Activated T-helper 1 cell treated with anti-CD3 and anti-CD28 coated beads, Interleukin-12 subunit alpha, Interleukin-12 subunit beta, Interleukin-2, Interleukin-4 antibody, amounts not matched to agents 30 ng/mL and 10 ng/mL and 1 ng/mL, durations not matched to agents 14 hours and 24 hours and 36 hours (primary cell): ENCODE measurements at regions not wholly inside any gene's neighbourhood (a gene's known extent, or its start where the extent isn't known, plus 50 kb on each side); places are given as distances from the start of the nearest gene placed in this dataset.
"Not testable (repeated sequence)": the region's sequence is repeated elsewhere in the genome, so short reads cannot be mapped to it uniquely, and the experiment has no call there.

Experiments
- DNase-seq: peaks from one replicate; pipeline ENCODE4 v3.0.0; 2021; ENCODE audit warnings: low spot score
- H3K27ac Mint-ChIP-seq: one replicate; pipeline ENCODE4 v1.8.0; 2021; ENCODE audit warnings: mild to moderate bottlenecking, mixed read lengths
- H3K27me3 Mint-ChIP-seq: one replicate; pipeline ENCODE4 v1.8.0; 2022; ENCODE audit warnings: mild to moderate bottlenecking, moderate library complexity, mixed read lengths; ENCODE audit not compliant: insufficient read depth
- H3K36me3 Mint-ChIP-seq: one replicate; pipeline ENCODE4 v1.8.0; 2021; ENCODE audit warnings: low read depth, mixed read lengths
- H3K4me1 Mint-ChIP-seq: one replicate; pipeline ENCODE4 v1.8.0; 2021; ENCODE audit warnings: low read depth, mixed read lengths
- H3K4me3 Mint-ChIP-seq: one replicate; pipeline ENCODE4 v1.8.0; 2021; ENCODE audit warnings: mild to moderate bottlenecking, moderate library complexity, mixed read lengths
- H3K9me3 Mint-ChIP-seq: one replicate; pipeline ENCODE4 v1.8.0; 2021; ENCODE audit warnings: mixed read lengths
- intact Hi-C: fragments of 100-400 bp; cut with micrococcal nuclease; formaldehyde crosslinking; loops from one replicate; pipeline ENCODE4 v1.15.1; 2024

DNA sequence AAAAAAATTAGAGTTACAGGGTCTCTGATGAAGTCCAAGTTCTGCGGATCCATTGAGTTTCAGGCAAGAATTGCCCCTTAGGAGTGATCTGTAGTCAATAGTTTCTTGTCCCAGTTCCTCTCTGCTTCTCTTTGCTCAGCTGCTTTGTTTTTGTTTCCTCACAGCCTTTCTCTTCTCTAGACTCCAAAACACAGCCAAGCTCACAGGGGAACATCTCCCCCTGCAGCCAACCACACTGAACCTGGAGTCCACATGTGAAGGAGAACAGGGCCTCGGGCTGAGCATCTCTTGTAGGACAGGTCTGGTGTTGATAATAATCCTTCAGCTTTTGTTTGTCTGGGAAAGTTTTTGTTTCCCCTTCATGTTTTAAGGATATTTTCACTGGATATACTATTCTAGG, 202.6 kb upstream of the ATP10A start:
- Mint-ChIP-seq H3K27me3 (peaks cover 8% of the 10 kb centered on the region), H3K4me3 (no peak overlapping the region), H3K9me3 (no peaks in the 10 kb centered on the region), H3K4me1 (no peaks in the 10 kb centered on the region), H3K27ac (no peak overlapping the region), H3K36me3 (no peaks in the 10 kb centered on the region)
- DNase-seq, result no peak
- intact Hi-C loops, result no loop called here

- Mint-ChIP-seq H3K27me3 (peaks cover 2% of the 10 kb centered on the region), H3K9me3 (peaks cover 6% of the 10 kb centered on the region), H3K27ac (no peak overlapping the region), H3K4me1 (no peaks in the 10 kb centered on the region), H3K36me3 (no peaks in the 10 kb centered on the region), H3K4me3 (no peak overlapping the region)
- intact Hi-C loops, result no loop called here
- no peak for DNase-seq
These were observed 198.1 kb upstream of the ATP10A start for GRCh38 chr15:26061248-26061647.

DNA sequence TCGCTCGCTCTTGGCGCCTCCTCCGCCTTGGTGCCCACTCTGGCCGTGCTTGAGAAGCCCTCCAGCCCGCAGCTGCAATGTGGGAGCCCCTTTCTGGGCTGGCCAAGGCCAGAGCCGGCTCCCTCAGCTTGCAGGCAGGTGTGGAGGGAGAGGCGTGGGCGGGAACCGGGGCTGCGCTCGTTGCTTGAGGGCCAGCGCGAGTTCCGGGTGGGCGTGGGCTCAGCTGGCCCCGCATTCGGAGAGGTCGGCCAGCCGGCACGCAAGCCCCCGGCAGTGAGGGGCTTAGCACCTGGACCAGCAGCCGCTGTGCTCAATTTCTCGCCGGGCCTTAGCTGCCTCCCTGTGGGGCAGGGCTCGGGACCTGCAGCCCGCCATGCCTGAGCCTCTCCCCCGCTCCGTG, 193.6 kb upstream of the ATP10A start:
- H3K27me3 Mint-ChIP-seq, H3K36me3 Mint-ChIP-seq, DNase-seq, H3K9me3 Mint-ChIP-seq, intact Hi-C loops, H3K27ac Mint-ChIP-seq, H3K4me1 Mint-ChIP-seq, H3K4me3 Mint-ChIP-seq: not testable (repeated sequence)

- intact Hi-C loops, result no loop called here
- no peak overlapping the region for H3K4me3 Mint-ChIP-seq
- no peaks in the 10 kb centered on the region for H3K9me3 Mint-ChIP-seq
- no peak overlapping the region for H3K27ac Mint-ChIP-seq
- no peaks in the 10 kb centered on the region for H3K36me3 Mint-ChIP-seq
- peaks cover 4% of the 10 kb centered on the region for H3K27me3 Mint-ChIP-seq
- H3K4me1 Mint-ChIP-seq, result no peaks in the 10 kb centered on the region
- DNase-seq, result no peak
These were observed 188.9 kb upstream of the ATP10A start for GRCh38 chr15:26051761-26052675.

- Mint-ChIP-seq H3K4me3 (no peak overlapping the region), H3K36me3 (no peaks in the 10 kb centered on the region), H3K27me3 (peaks cover 4% of the 10 kb centered on the region)
These were observed 187.9 kb upstream of the ATP10A start for GRCh38 chr15:26050984-26051383.

DNA sequence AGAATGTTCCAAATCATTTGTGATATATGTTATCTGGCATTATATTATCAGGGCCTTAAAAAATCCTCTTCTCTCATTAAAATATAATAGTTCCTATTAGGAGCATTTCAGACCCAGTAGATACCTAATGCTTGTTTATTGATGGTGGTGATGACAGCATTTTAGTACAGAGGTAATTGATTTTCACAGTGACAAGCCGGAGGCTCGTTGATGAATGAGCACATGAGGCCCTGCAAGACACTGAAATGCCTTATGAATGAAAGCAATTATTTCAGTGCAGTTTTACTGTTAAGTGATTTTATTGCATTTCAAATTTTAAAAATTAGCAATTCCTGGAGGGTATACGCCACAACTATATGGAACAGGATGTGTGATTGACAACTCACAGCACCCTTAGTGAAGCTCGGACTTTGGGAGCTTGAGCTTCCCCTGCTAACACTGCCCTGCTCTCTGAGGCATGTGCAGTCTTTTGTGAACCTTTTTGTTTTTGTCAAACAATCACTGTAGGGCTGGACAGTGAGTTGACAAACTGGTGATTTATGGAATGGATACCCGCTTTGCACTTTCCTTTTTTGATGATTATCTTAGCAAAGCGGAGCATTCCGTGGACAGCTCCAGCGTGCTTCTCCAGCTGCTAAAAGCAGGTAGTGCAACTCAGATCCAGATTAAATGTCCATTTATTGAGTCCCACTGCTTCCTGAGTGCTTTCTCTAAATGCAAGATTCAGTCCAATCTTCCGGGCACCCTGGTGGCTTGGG, 187.0 kb upstream of the ATP10A start:
- intact Hi-C loops, result no loop called here
- Mint-ChIP-seq H3K4me1 (no peaks in the 10 kb centered on the region), H3K27ac (no peak overlapping the region), H3K9me3 (no peaks in the 10 kb centered on the region), H3K36me3 (no peaks in the 10 kb centered on the region), H3K4me3 (no peak overlapping the region), H3K27me3 (peaks cover 4% of the 10 kb centered on the region)
- no peak for DNase-seq

More at GRCh38 chr15:26050984-26051383, 187.9 kb upstream of the ATP10A start:
- Mint-ChIP-seq H3K27ac (no peak overlapping the region), H3K9me3 (no peaks in the 10 kb centered on the region), H3K4me1 (no peaks in the 10 kb centered on the region)
- intact Hi-C loops, result no loop called here
- no peak for DNase-seq

GRCh38 chr15:26048669-26049068, 185.5 kb upstream of the ATP10A start:
- Mint-ChIP-seq H3K4me1 (no peaks in the 10 kb centered on the region), H3K36me3 (no peaks in the 10 kb centered on the region), H3K9me3 (no peaks in the 10 kb centered on the region), H3K4me3 (no peak overlapping the region), H3K27me3 (peaks cover 4% of the 10 kb centered on the region), H3K27ac (no peak overlapping the region)
- intact Hi-C loops, result no loop called here
- no peak for DNase-seq

- H3K36me3 Mint-ChIP-seq, result no peaks in the 10 kb centered on the region
- intact Hi-C loops, result no loop called here
- peaks cover 2% of the 10 kb centered on the region for H3K27me3 Mint-ChIP-seq
- no peak overlapping the region for H3K4me3 Mint-ChIP-seq
- no peak overlapping the region for H3K27ac Mint-ChIP-seq
- H3K4me1 Mint-ChIP-seq, result no peaks in the 10 kb centered on the region
- no peaks in the 10 kb centered on the region for H3K9me3 Mint-ChIP-seq
- DNase-seq, result no peak
These were observed 182.4 kb upstream of the ATP10A start for GRCh38 chr15:26045516-26045915.

GRCh38 chr15:26043018-26043417, 179.9 kb upstream of the ATP10A start:
- H3K4me1 Mint-ChIP-seq, result no peaks in the 10 kb centered on the region
- no peaks in the 10 kb centered on the region for H3K9me3 Mint-ChIP-seq
- peaks cover 2% of the 10 kb centered on the region for H3K27me3 Mint-ChIP-seq
- H3K4me3 Mint-ChIP-seq, result no peak overlapping the region
- H3K27ac Mint-ChIP-seq, result no peak overlapping the region
- no peak for DNase-seq
- no peaks in the 10 kb centered on the region for H3K36me3 Mint-ChIP-seq
- intact Hi-C loops, result no loop called here

GRCh38 chr15:26038693-26039092, 175.6 kb upstream of the ATP10A start:
- peaks cover 2% of the 10 kb centered on the region for H3K27me3 Mint-ChIP-seq
- DNase-seq, result no peak
- intact Hi-C loops, result no loop called here
- H3K36me3 Mint-ChIP-seq, result no peaks in the 10 kb centered on the region
- no peak overlapping the region for H3K27ac Mint-ChIP-seq
- no peak overlapping the region for H3K4me3 Mint-ChIP-seq
- no peaks in the 10 kb centered on the region for H3K9me3 Mint-ChIP-seq
- no peaks in the 10 kb centered on the region for H3K4me1 Mint-ChIP-seq

- Mint-ChIP-seq H3K4me3 (no peak overlapping the region), H3K27ac (no peak overlapping the region), H3K36me3 (no peaks in the 10 kb centered on the region), H3K27me3 (peaks cover 2% of the 10 kb centered on the region), H3K4me1 (no peaks in the 10 kb centered on the region), H3K9me3 (no peaks in the 10 kb centered on the region)
- DNase-seq, result no peak
- intact Hi-C loops, result no loop called here
These were observed 174.2 kb upstream of the ATP10A start for GRCh38 chr15:26037369-26037768.

- intact Hi-C loops, result no loop called here
- no peaks in the 10 kb centered on the region for H3K9me3 Mint-ChIP-seq
- no peak overlapping the region for H3K4me3 Mint-ChIP-seq
- DNase-seq, result no peak
- no peak overlapping the region for H3K27ac Mint-ChIP-seq
- no peaks in the 10 kb centered on the region for H3K4me1 Mint-ChIP-seq
- H3K27me3 Mint-ChIP-seq, result no peaks in the 10 kb centered on the region
- H3K36me3 Mint-ChIP-seq, result no peaks in the 10 kb centered on the region
These were observed 170.4 kb upstream of the ATP10A start for GRCh38 chr15:26033493-26033892.

- no peak overlapping the region for H3K27ac Mint-ChIP-seq
- H3K9me3 Mint-ChIP-seq, result no peaks in the 10 kb centered on the region
- H3K4me3 Mint-ChIP-seq, result no peak overlapping the region
- no peak for DNase-seq
- intact Hi-C loops, result no loop called here
- no peaks in the 10 kb centered on the region for H3K4me1 Mint-ChIP-seq
- no peaks in the 10 kb centered on the region for H3K36me3 Mint-ChIP-seq
- no peaks in the 10 kb centered on the region for H3K27me3 Mint-ChIP-seq
These were observed 169.2 kb upstream of the ATP10A start for GRCh38 chr15:26032162-26032846.
